Testis (tissue), 2 donors: ENCODE measurements at regions not wholly inside any gene's neighbourhood (a gene's known extent, or its start where the extent isn't known, plus 50 kb on each side); places are given as distances from the start of the nearest gene placed in this dataset.

Experiments used
- POLR2A ChIP-seq: fragments of 450-650 bp; IDR thresholded peaks from one replicate; pipeline ENCODE4 v1.6.1; 2017; ENCODE audit warnings: antibody characterized with exemption, mild to moderate bottlenecking, moderate library complexity
- TF ChIP-seq, protein P1 (sequence below), 3 experiments: fragments of 450-650 bp in 2 of 3; fragments of 200-600 bp in 1 of 3; sonication (generic) in 1 of 3; IDR thresholded peaks; one replicate each; pipeline ENCODE4 v1.5.1; 2016 to 2019; ENCODE audit warnings: antibody characterized with exemption in 3 of 3, mild to moderate bottlenecking in 2 of 3, moderate library complexity in 1 of 3

DNA sequence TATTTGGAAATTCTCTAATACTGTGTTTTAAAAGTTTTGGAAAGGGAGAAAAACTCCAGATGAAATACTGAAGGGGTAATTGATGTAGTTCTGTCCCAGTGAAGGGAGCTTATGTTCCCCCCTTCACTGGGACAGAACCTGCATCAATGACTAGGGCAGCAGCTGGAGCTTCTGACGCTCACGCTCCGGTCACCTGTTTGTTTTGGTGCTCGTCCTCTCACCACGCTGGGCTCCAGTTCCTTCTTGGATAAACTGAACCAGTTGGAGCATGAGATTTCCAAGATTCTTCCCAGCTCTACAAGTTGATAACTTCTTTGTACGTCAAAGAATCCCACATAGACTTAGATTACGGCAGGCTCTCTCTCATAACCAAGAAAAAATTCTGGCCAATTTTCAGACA is 51.4 kb upstream of the HNRNPU start:
- TF ChIP-seq POLR2A, result no peak
- TF ChIP-seq, protein P1, sequence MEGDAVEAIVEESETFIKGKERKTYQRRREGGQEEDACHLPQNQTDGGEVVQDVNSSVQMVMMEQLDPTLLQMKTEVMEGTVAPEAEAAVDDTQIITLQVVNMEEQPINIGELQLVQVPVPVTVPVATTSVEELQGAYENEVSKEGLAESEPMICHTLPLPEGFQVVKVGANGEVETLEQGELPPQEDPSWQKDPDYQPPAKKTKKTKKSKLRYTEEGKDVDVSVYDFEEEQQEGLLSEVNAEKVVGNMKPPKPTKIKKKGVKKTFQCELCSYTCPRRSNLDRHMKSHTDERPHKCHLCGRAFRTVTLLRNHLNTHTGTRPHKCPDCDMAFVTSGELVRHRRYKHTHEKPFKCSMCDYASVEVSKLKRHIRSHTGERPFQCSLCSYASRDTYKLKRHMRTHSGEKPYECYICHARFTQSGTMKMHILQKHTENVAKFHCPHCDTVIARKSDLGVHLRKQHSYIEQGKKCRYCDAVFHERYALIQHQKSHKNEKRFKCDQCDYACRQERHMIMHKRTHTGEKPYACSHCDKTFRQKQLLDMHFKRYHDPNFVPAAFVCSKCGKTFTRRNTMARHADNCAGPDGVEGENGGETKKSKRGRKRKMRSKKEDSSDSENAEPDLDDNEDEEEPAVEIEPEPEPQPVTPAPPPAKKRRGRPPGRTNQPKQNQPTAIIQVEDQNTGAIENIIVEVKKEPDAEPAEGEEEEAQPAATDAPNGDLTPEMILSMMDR (IDR thresholded peaks at IDR 0.05), result no peak
